HL-60 (cell line): ENCODE measurements at regions not wholly inside any gene's neighbourhood (a gene's known extent, or its start where the extent isn't known, plus 50 kb on each side); places are given as distances from the start of the nearest gene placed in this dataset.

Source experiments
- CTCF ChIP-seq: IDR thresholded peaks from one replicate; pipeline ENCODE4 v1.5.1; 2011; ENCODE audit warnings: low read length, control low read depth, inconsistent platforms; ENCODE audit not compliant: insufficient read depth
- GABPA ChIP-seq: IDR thresholded peaks from 2 replicates; pipeline ENCODE4 v1.6.1; 2012; ENCODE audit warnings: low read depth
- TF ChIP-seq, protein P1 (sequence below): IDR thresholded peaks from 2 replicates; pipeline ENCODE4 v1.6.1; 2012; ENCODE audit warnings: low read depth; ENCODE audit not compliant: insufficient replicate concordance

DNA sequence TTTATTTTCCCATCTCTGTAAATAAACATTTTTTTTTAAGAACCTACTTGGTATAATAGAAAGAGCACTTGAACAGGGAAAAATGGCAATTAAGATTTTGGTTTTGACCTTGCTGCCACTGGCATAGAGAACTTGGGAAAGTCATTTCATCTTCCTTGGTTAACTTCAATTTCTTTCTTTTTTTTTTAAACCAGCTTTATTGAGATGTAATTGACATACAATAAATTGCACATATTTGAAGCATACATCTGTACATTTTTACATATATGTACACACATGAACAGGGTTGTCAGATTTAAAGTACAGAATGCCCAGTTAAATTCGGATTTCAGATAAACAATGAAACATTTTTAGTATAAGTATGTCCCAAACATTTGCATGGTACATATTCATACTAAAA lies 103.0 kb upstream of the RAPGEF2 start:
- TF ChIP-seq CTCF: no peak
- no peak for TF ChIP-seq GABPA
- TF ChIP-seq, protein P1, sequence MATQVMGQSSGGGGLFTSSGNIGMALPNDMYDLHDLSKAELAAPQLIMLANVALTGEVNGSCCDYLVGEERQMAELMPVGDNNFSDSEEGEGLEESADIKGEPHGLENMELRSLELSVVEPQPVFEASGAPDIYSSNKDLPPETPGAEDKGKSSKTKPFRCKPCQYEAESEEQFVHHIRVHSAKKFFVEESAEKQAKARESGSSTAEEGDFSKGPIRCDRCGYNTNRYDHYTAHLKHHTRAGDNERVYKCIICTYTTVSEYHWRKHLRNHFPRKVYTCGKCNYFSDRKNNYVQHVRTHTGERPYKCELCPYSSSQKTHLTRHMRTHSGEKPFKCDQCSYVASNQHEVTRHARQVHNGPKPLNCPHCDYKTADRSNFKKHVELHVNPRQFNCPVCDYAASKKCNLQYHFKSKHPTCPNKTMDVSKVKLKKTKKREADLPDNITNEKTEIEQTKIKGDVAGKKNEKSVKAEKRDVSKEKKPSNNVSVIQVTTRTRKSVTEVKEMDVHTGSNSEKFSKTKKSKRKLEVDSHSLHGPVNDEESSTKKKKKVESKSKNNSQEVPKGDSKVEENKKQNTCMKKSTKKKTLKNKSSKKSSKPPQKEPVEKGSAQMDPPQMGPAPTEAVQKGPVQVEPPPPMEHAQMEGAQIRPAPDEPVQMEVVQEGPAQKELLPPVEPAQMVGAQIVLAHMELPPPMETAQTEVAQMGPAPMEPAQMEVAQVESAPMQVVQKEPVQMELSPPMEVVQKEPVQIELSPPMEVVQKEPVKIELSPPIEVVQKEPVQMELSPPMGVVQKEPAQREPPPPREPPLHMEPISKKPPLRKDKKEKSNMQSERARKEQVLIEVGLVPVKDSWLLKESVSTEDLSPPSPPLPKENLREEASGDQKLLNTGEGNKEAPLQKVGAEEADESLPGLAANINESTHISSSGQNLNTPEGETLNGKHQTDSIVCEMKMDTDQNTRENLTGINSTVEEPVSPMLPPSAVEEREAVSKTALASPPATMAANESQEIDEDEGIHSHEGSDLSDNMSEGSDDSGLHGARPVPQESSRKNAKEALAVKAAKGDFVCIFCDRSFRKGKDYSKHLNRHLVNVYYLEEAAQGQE: no peak
